Left ventricle myocardium inferior (tissue), 1 donor: ENCODE measurements at regions not wholly inside any gene's neighbourhood (a gene's known extent, or its start where the extent isn't known, plus 50 kb on each side); places are given as distances from the start of the nearest gene placed in this dataset.

Experiments
- DNase-seq: peaks from one replicate; pipeline ENCODE4 v3.0.0-alpha.2; 2020
- H3K27ac ChIP-seq: fragments of 200-600 bp; replicated peaks from 2 replicates; pipeline ENCODE4 v1.8.0; 2021
- H3K27me3 ChIP-seq: fragments of 200-600 bp; 2 replicates; pipeline ENCODE4 v1.8.0; 2021; ENCODE audit warnings: low read depth
- H3K36me3 ChIP-seq: fragments of 200-600 bp; 2 replicates; pipeline ENCODE4 v1.8.0; 2021
- H3K4me1 ChIP-seq: fragments of 200-600 bp; 2 replicates; pipeline ENCODE4 v1.8.0; 2021
- H3K4me3 ChIP-seq: fragments of 200-600 bp; 2 replicates; pipeline ENCODE4 v1.8.0; 2021; ENCODE audit warnings: mild to moderate bottlenecking, moderate library complexity
- H3K9me3 ChIP-seq: fragments of 200-600 bp; replicated peaks from 2 replicates; pipeline ENCODE4 v1.8.0; 2021
- intact Hi-C: fragments of 100-400 bp; cut with micrococcal nuclease; formaldehyde crosslinking; loops from one replicate; pipeline ENCODE4 v1.11.0; 2022
- TF ChIP-seq, protein P1 (sequence below): fragments of 200-600 bp; IDR thresholded peaks from 2 replicates; pipeline ENCODE4 v1.8.0; 2021; ENCODE audit warnings: antibody characterized with exemption, mild to moderate bottlenecking, borderline replicate concordance
- donor health status: DM: no; HTN: yes; CAD: no; lungs with severe emphysema.

- Histone ChIP-seq H3K4me3 (no peak overlapping the region), H3K9me3 (peaks cover 13% of the 10 kb centered on the region), H3K36me3 (no peaks in the 10 kb centered on the region), H3K27me3 (no peaks in the 10 kb centered on the region), H3K4me1 (no peaks in the 10 kb centered on the region), H3K27ac (no peak overlapping the region)
- no peak for DNase-seq
- intact Hi-C loops: no loop called here
- TF ChIP-seq, protein P1, sequence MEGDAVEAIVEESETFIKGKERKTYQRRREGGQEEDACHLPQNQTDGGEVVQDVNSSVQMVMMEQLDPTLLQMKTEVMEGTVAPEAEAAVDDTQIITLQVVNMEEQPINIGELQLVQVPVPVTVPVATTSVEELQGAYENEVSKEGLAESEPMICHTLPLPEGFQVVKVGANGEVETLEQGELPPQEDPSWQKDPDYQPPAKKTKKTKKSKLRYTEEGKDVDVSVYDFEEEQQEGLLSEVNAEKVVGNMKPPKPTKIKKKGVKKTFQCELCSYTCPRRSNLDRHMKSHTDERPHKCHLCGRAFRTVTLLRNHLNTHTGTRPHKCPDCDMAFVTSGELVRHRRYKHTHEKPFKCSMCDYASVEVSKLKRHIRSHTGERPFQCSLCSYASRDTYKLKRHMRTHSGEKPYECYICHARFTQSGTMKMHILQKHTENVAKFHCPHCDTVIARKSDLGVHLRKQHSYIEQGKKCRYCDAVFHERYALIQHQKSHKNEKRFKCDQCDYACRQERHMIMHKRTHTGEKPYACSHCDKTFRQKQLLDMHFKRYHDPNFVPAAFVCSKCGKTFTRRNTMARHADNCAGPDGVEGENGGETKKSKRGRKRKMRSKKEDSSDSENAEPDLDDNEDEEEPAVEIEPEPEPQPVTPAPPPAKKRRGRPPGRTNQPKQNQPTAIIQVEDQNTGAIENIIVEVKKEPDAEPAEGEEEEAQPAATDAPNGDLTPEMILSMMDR: no peak
Observed at GRCh38 chr5:44935871-44936270, 127.1 kb downstream of the MRPS30 start.

- Histone ChIP-seq H3K36me3 (no peaks in the 10 kb centered on the region), H3K27ac (no peak overlapping the region), H3K27me3 (no peaks in the 10 kb centered on the region), H3K4me1 (no peaks in the 10 kb centered on the region), H3K9me3 (no peaks in the 10 kb centered on the region), H3K4me3 (no peak overlapping the region)
- intact Hi-C loops: no loop called here
- TF ChIP-seq, protein P1: no peak
- no peak for DNase-seq
Observed at GRCh38 chr5:44942524-44943001, 133.8 kb downstream of the MRPS30 start.

- no peaks in the 10 kb centered on the region for H3K9me3 ChIP-seq
- H3K4me3 ChIP-seq: no peak overlapping the region
- H3K36me3 ChIP-seq: no peaks in the 10 kb centered on the region
- DNase-seq: no peak
- H3K27ac ChIP-seq: no peak overlapping the region
- no peaks in the 10 kb centered on the region for H3K4me1 ChIP-seq
- H3K27me3 ChIP-seq: no peaks in the 10 kb centered on the region
- intact Hi-C loops: no loop called here
- TF ChIP-seq, protein P1: no peak
Observed at GRCh38 chr5:44943647-44944046, 134.9 kb downstream of the MRPS30 start.

- no peak overlapping the region for H3K4me3 ChIP-seq
- intact Hi-C loops: no loop called here
- H3K27me3 ChIP-seq: no peaks in the 10 kb centered on the region
- H3K36me3 ChIP-seq: no peaks in the 10 kb centered on the region
- H3K4me1 ChIP-seq: no peaks in the 10 kb centered on the region
- TF ChIP-seq, protein P1: no peak
- no peak overlapping the region for H3K27ac ChIP-seq
- no peak for DNase-seq
- H3K9me3 ChIP-seq: no peaks in the 10 kb centered on the region
Observed at GRCh38 chr5:44945743-44946142, 137.0 kb downstream of the MRPS30 start.

DNA sequence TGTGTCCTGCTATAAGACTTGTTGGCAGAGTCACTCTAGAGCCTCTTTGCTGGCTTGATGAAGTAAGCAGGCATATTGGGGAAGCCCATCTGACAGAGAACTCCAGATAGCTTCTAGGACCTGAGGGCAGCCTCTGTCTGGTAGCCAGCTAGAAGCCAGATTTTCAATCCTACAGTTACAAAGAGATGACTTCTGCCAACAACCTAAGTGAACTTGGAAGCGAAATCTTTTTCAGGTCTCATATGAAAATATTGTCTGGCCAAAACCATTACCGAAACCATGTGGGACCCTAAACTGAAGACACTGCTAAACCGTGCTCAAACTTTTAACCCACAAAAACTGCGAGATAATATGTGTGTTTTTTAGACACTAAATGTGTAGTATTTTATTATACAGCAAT, 140.9 kb downstream of the MRPS30 start:
- H3K4me3 ChIP-seq: no peak overlapping the region
- no peaks in the 10 kb centered on the region for H3K36me3 ChIP-seq
- no peak overlapping the region for H3K27ac ChIP-seq
- no peaks in the 10 kb centered on the region for H3K9me3 ChIP-seq
- TF ChIP-seq, protein P1: no peak
- intact Hi-C loops: no loop called here
- no peaks in the 10 kb centered on the region for H3K27me3 ChIP-seq
- H3K4me1 ChIP-seq: no peaks in the 10 kb centered on the region
- DNase-seq: no peak

DNA sequence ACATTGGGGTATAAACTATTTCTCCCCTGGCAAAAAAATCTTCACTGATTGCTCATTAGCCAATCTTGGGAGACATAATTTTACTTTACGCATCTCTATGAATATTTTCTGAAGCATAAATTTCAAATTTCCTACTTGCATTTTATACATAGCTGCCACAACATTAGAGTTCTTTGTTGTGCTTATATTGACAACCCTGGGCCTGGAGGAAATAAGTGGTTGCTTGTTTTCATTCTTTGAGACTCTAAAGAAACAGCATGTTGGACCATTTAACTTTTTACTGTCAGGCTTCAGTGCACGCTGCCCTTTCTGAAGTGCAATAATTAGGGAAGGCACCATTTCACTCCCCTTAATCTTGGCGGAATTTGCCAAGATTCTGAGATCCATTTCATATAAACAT, 142.6 kb downstream of the MRPS30 start:
- H3K4me1 ChIP-seq: no peaks in the 10 kb centered on the region
- no peaks in the 10 kb centered on the region for H3K36me3 ChIP-seq
- intact Hi-C loops: no loop called here
- H3K27ac ChIP-seq: no peak overlapping the region
- no peak overlapping the region for H3K4me3 ChIP-seq
- no peaks in the 10 kb centered on the region for H3K9me3 ChIP-seq
- no peak for DNase-seq
- TF ChIP-seq, protein P1: no peak
- H3K27me3 ChIP-seq: no peaks in the 10 kb centered on the region
